Mammary epithelial cell (primary cell): ENCODE measurements at regions not wholly inside any gene's neighbourhood (a gene's known extent, or its start where the extent isn't known, plus 50 kb on each side); places are given as distances from the start of the nearest gene placed in this dataset.

Experiments used
- EZH2 ChIP-seq: IDR thresholded peaks from 2 replicates; pipeline ENCODE4 v1.6.1; 2012; ENCODE audit warnings: low read length, inconsistent platforms, borderline replicate concordance
- TF ChIP-seq, protein P1 (sequence below), 2 donors: IDR thresholded peaks in 1 of 2; conservative IDR thresholded peaks in 1 of 2; 2 replicates each; pipeline ENCODE4 v1.5.1; 2011 to 2012; ENCODE audit warnings: inconsistent platforms in 2 of 2, low read length in 2 of 2, mild to moderate bottlenecking in 2 of 2, control low read depth in 1 of 2, low read depth in 1 of 2; ENCODE audit not compliant: insufficient read depth in 1 of 2; ENCODE audit errors: extremely low read depth in 1 of 2

DNA sequence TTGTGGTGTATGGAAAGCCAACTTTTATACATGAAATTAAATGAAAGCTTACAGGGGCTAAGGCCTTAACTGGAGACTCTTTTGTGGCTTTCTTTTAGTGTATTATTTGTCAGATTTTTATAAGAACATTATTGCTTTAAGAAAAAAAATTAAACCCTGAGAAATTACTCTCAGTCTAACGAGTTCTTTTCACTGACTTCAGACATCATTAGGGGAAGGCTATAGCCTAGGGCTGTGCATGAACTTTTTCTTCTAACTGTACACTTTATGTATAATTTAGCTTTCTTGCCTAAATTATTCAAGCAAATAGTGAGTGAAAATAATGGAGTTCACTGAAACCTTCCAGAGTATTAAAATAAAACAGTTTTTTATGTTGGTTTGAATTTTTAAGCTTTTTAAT, 151.1 kb upstream of the MEIS1 start:
- TF ChIP-seq, protein P1, sequence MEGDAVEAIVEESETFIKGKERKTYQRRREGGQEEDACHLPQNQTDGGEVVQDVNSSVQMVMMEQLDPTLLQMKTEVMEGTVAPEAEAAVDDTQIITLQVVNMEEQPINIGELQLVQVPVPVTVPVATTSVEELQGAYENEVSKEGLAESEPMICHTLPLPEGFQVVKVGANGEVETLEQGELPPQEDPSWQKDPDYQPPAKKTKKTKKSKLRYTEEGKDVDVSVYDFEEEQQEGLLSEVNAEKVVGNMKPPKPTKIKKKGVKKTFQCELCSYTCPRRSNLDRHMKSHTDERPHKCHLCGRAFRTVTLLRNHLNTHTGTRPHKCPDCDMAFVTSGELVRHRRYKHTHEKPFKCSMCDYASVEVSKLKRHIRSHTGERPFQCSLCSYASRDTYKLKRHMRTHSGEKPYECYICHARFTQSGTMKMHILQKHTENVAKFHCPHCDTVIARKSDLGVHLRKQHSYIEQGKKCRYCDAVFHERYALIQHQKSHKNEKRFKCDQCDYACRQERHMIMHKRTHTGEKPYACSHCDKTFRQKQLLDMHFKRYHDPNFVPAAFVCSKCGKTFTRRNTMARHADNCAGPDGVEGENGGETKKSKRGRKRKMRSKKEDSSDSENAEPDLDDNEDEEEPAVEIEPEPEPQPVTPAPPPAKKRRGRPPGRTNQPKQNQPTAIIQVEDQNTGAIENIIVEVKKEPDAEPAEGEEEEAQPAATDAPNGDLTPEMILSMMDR (conservative IDR thresholded peaks at IDR 0.05 in 1 of 2, IDR thresholded peaks at IDR 0.05 in 1 of 2; ENCODE audit: extremely low read depth in 1 of 2, insufficient read depth in 1 of 2, low read depth in 1 of 2, low read length in 2 of 2), result no peak
- TF ChIP-seq EZH2, result no peak
